ENCODE measurements at regions not wholly inside any gene's neighbourhood (a gene's known extent, or its start where the extent isn't known, plus 50 kb on each side); places are given as distances from the start of the nearest gene placed in this dataset.

DNA sequence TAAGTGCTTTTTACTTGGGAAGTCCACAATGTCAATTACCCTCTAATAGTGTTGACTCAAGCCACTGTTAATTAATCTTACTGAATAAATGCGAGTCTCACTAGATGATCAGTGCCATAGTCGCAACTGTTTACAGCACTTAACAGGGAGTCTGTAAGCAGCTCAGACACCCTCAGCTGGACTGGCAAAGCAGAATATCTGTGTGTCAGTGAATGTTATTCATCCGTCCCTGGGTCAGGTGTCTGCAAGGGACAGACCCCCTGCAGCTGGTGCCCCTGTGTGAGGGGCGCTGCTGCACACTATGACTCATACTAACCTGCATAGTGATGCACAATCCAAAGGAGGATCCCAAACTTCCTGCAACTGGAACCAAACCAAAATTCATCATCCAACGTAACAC is 306.5 kb downstream of the HHIPL2 start:
- no peaks in the 10 kb centered on the region for H3K4me1 ChIP-seq (ENCODE audit: control insufficient read depth in 1 of 2, insufficient read depth in 2 of 2, low read depth in 1 of 2, low read length in 1 of 2)
- H3K79me2 ChIP-seq (ENCODE audit: insufficient read depth), result no peaks in the 10 kb centered on the region
- TF ChIP-seq, protein P1, sequence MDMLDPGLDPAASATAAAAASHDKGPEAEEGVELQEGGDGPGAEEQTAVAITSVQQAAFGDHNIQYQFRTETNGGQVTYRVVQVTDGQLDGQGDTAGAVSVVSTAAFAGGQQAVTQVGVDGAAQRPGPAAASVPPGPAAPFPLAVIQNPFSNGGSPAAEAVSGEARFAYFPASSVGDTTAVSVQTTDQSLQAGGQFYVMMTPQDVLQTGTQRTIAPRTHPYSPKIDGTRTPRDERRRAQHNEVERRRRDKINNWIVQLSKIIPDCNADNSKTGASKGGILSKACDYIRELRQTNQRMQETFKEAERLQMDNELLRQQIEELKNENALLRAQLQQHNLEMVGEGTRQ (IDR thresholded peaks at IDR 0.05; ENCODE audit: borderline replicate concordance, low read depth, low read length), result no peak
- TF ChIP-seq SIN3A (IDR thresholded peaks at IDR 0.05; ENCODE audit: borderline replicate concordance, low read depth, low read length), result no peak
- no peak for TF ChIP-seq RXRA (IDR thresholded peaks at IDR 0.05; ENCODE audit: borderline replicate concordance, low read depth)
- no peak for TF ChIP-seq TAF1 (IDR thresholded peaks at IDR 0.05; ENCODE audit: borderline replicate concordance, low read depth, low read length)
- no peak for TF ChIP-seq RFX5 (IDR thresholded peaks at IDR 0.05; ENCODE audit: low read length)
- TF ChIP-seq GATA2 (CRISPR knock-in tag; IDR thresholded peaks at IDR 0.05), result no peak
- TF ChIP-seq, protein P2, sequence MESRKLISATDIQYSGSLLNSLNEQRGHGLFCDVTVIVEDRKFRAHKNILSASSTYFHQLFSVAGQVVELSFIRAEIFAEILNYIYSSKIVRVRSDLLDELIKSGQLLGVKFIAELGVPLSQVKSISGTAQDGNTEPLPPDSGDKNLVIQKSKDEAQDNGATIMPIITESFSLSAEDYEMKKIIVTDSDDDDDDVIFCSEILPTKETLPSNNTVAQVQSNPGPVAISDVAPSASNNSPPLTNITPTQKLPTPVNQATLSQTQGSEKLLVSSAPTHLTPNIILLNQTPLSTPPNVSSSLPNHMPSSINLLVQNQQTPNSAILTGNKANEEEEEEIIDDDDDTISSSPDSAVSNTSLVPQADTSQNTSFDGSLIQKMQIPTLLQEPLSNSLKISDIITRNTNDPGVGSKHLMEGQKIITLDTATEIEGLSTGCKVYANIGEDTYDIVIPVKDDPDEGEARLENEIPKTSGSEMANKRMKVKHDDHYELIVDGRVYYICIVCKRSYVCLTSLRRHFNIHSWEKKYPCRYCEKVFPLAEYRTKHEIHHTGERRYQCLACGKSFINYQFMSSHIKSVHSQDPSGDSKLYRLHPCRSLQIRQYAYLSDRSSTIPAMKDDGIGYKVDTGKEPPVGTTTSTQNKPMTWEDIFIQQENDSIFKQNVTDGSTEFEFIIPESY (IDR thresholded peaks at IDR 0.05; ENCODE audit: borderline replicate concordance, low read depth), result no peak
- TF ChIP-seq FOSL2 (IDR thresholded peaks at IDR 0.05; ENCODE audit: borderline replicate concordance, low read depth), result no peak
- TF ChIP-seq MXI1 (IDR thresholded peaks at IDR 0.05; ENCODE audit: low read depth, low read length), result no peak
- TF ChIP-seq NRF1 (IDR thresholded peaks at IDR 0.05; ENCODE audit: low read depth, low read length), result no peak
- TF ChIP-seq, protein P3, sequence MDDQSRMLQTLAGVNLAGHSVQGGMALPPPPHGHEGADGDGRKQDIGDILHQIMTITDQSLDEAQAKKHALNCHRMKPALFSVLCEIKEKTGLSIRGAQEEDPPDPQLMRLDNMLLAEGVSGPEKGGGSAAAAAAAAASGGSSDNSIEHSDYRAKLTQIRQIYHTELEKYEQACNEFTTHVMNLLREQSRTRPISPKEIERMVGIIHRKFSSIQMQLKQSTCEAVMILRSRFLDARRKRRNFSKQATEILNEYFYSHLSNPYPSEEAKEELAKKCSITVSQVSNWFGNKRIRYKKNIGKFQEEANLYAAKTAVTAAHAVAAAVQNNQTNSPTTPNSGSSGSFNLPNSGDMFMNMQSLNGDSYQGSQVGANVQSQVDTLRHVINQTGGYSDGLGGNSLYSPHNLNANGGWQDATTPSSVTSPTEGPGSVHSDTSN (IDR thresholded peaks at IDR 0.05), result no peak
- TF ChIP-seq, protein P4, sequence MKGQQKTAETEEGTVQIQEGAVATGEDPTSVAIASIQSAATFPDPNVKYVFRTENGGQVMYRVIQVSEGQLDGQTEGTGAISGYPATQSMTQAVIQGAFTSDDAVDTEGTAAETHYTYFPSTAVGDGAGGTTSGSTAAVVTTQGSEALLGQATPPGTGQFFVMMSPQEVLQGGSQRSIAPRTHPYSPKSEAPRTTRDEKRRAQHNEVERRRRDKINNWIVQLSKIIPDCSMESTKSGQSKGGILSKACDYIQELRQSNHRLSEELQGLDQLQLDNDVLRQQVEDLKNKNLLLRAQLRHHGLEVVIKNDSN (IDR thresholded peaks at IDR 0.05; ENCODE audit: borderline replicate concordance, low read depth), result no peak
- no peak for TF ChIP-seq RCOR1 (IDR thresholded peaks at IDR 0.05; ENCODE audit: low read length)
- TF ChIP-seq, protein P5, sequence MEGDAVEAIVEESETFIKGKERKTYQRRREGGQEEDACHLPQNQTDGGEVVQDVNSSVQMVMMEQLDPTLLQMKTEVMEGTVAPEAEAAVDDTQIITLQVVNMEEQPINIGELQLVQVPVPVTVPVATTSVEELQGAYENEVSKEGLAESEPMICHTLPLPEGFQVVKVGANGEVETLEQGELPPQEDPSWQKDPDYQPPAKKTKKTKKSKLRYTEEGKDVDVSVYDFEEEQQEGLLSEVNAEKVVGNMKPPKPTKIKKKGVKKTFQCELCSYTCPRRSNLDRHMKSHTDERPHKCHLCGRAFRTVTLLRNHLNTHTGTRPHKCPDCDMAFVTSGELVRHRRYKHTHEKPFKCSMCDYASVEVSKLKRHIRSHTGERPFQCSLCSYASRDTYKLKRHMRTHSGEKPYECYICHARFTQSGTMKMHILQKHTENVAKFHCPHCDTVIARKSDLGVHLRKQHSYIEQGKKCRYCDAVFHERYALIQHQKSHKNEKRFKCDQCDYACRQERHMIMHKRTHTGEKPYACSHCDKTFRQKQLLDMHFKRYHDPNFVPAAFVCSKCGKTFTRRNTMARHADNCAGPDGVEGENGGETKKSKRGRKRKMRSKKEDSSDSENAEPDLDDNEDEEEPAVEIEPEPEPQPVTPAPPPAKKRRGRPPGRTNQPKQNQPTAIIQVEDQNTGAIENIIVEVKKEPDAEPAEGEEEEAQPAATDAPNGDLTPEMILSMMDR (IDR thresholded peaks at IDR 0.05), result no peak
- TF ChIP-seq TEAD4 (IDR thresholded peaks at IDR 0.05; ENCODE audit: borderline replicate concordance, insufficient read depth), result no peak
- ChIA-PET CTCF (no interaction called here), POLR2A (no interaction called here)
- WGBS (ENCODE audit: low lambda C conversion rate), result 44% methylated on average over 5 of the region's 5 CpGs
- no peaks in the 10 kb centered on the region for H3F3A ChIP-seq (replicated peaks; ENCODE audit: insufficient read depth)
- no peak overlapping the region for H3K27ac ChIP-seq (ENCODE audit: low read depth in 2 of 2, low read length in 1 of 2)
- no peak for DNase-seq
- H3K9me2 ChIP-seq, result no peaks in the 10 kb centered on the region
- no peaks in the 10 kb centered on the region for H3K36me3 ChIP-seq (replicated peaks in 1 of 2; ENCODE audit: control insufficient read depth in 1 of 2, insufficient read depth in 2 of 2, low read length in 1 of 2)
- H3K27me3 ChIP-seq (ENCODE audit: insufficient read depth), result no peaks in the 10 kb centered on the region
- H4K20me1 ChIP-seq (ENCODE audit: insufficient read depth), result no peaks in the 10 kb centered on the region
- H3K4me2 ChIP-seq, result no peak overlapping the region
- H2AFZ ChIP-seq (ENCODE audit: low read depth), result no peak overlapping the region
- no peaks in the 10 kb centered on the region for H3K9me3 ChIP-seq
- H3K4me3 ChIP-seq (ENCODE audit: low read depth in 2 of 2, low read length in 1 of 2), result no peak overlapping the region
- H3K9ac ChIP-seq, result no peak overlapping the region
